ENCODE measurements at regions not wholly inside any gene's neighbourhood (a gene's known extent, or its start where the extent isn't known, plus 50 kb on each side); places are given as distances from the start of the nearest gene placed in this dataset.

DNA sequence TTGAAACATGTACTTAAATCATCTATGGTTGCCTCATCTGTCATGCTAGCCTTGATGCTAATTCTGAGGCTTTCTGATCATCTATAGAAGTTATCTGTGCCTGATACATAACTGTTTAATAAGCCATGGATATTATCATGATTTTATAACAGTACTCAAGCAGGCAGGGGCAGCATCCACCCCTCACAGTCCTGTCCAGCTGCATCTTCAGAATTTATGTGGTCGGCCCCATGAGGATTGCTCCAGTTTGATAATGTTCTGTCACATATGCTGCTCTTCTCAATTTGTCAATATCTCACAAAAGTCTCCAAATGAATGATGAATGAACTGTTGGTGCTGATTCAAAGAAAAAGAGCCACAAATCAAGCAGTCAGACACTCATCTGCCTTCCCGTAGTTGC is 335.1 kb upstream of the POM121L12 start:
- CTCF ChIA-PET, result no interaction called here
- POLR2A ChIA-PET, result no interaction called here
- no peak for ATAC-seq
- intact Hi-C loops (cut with micrococcal nuclease), result loop anchor here in 1 of 2 donors (10.0 kb wide), 1 partner anchor 64 kb away; no protein-coding TSS in a partner anchor
- no peak overlapping the region for H3K27ac ChIP-seq (ENCODE audit: low read depth, low read length)
- no peaks in the 10 kb centered on the region for H3K36me3 ChIP-seq (ENCODE audit: control insufficient read depth in 2 of 3, insufficient read depth in 3 of 3, low read length in 3 of 3)
- no peaks in the 10 kb centered on the region for H3K36me3 Mint-ChIP-seq
- no peaks in the 10 kb centered on the region for H3K27me3 ChIP-seq (ENCODE audit: control insufficient read depth in 2 of 2, insufficient read depth in 2 of 2, low read length in 2 of 2)
- H3K9me3 ChIP-seq (ENCODE audit: control insufficient read depth in 2 of 3, low read length in 3 of 3), result no peaks in the 10 kb centered on the region
- DNase-seq, result no peak
- H3K4me1 Mint-ChIP-seq, result no peaks in the 10 kb centered on the region
- peaks cover 1 to 30% (median 6%) of the 10 kb centered on the region in 11 donors for H3K9me3 Mint-ChIP-seq
- no peak overlapping the region for H3K27ac Mint-ChIP-seq
- no peak overlapping the region for H3K4me3 ChIP-seq (ENCODE audit: low read length)
- no peaks in the 10 kb centered on the region for H3K27me3 Mint-ChIP-seq
- no peak overlapping the region for H3K4me3 Mint-ChIP-seq
- H3K4me1 ChIP-seq (ENCODE audit: control insufficient read depth in 2 of 2, insufficient read depth in 2 of 2, low read length in 2 of 2), result no peaks in the 10 kb centered on the region

DNA sequence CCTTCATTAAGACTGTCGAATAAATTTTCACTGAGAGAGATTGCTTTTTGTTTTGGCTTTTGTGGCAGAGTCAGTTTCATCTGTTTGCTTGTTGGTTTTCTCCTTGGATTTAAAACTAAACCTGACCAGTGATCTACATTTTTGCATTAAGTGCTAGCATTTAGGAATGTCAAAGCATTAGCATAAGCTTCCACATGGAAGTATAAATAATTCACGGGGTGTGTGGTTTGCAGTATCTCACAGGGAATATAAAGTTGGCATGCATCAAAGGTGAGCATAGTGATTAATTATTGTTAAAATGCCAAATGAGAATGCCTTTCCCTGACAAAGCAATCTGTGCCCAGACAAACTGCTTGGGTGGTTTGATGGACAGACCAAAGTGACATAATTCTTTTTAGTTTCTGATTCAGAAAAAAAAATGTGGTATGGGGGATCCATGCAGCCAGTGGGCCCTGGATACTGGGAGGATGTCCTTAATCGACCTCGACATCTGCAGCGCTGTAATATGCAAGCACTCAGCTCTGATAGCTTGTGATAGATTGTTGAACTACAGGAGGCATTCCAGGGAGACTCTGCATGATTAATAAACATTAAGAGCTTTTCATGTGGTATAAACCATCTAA is 339.3 kb upstream of the POM121L12 start:
- Histone ChIP-seq H3K27ac (ENCODE audit: low read depth, low read length) (no peak overlapping the region), H3K9me3 (ENCODE audit: control insufficient read depth in 2 of 3, low read length in 3 of 3) (no peaks in the 10 kb centered on the region), H3K36me3 (ENCODE audit: control insufficient read depth in 2 of 3, insufficient read depth in 3 of 3, low read length in 3 of 3) (no peaks in the 10 kb centered on the region), H3K4me3 (ENCODE audit: low read length) (no peak overlapping the region), H3K4me1 (ENCODE audit: control insufficient read depth in 2 of 2, insufficient read depth in 2 of 2, low read length in 2 of 2) (no peaks in the 10 kb centered on the region), H3K27me3 (ENCODE audit: control insufficient read depth in 2 of 2, insufficient read depth in 2 of 2, low read length in 2 of 2) (no peaks in the 10 kb centered on the region)
- POLR2A ChIA-PET, result no interaction called here
- H3K27ac Mint-ChIP-seq, result no peak overlapping the region
- no peak for DNase-seq
- H3K36me3 Mint-ChIP-seq, result no peaks in the 10 kb centered on the region
- no peak overlapping the region for H3K4me3 Mint-ChIP-seq
- H3K9me3 Mint-ChIP-seq, result peaks cover 0 to 20% (median 4%) of the 10 kb centered on the region in 11 donors
- H3K27me3 Mint-ChIP-seq, result no peaks in the 10 kb centered on the region
- H3K4me1 Mint-ChIP-seq, result no peaks in the 10 kb centered on the region
- CTCF ChIA-PET, result interaction anchor here (0.5 kb wide), 1 partner anchor 117 kb away, joined by 3 read pairs; no protein-coding TSS in a partner anchor
- intact Hi-C loops (cut with micrococcal nuclease), result no loop called here
- no peak for ATAC-seq

DNA sequence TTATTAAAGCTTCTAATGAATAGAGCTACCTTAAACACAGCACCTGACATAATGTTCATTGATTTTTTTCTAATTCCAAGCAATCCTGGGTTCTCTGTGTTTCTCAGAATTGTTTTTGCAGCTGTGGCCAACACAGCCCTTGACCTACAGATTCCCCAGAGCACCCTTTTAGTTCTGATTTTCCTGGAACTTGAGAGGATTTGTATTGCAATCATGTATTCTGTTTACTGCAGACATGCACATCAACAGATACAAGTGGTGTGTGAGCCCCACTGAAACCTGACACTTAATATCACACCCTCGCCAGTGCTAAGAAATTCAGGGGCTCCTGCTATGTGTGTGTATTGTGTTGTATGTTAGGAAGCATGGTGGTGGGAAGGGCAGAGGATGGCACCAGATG is 344.2 kb upstream of the POM121L12 start:
- CTCF ChIA-PET, result no interaction called here
- H3K27me3 Mint-ChIP-seq, result no peaks in the 10 kb centered on the region
- Histone ChIP-seq H3K27me3 (ENCODE audit: control insufficient read depth in 2 of 2, insufficient read depth in 2 of 2, low read length in 2 of 2) (no peaks in the 10 kb centered on the region), H3K4me3 (ENCODE audit: low read length) (no peak overlapping the region), H3K9me3 (ENCODE audit: control insufficient read depth in 2 of 3, low read length in 3 of 3) (no peaks in the 10 kb centered on the region), H3K4me1 (ENCODE audit: control insufficient read depth in 2 of 2, insufficient read depth in 2 of 2, low read length in 2 of 2) (no peaks in the 10 kb centered on the region), H3K36me3 (ENCODE audit: control insufficient read depth in 2 of 3, insufficient read depth in 3 of 3, low read length in 3 of 3) (no peaks in the 10 kb centered on the region), H3K27ac (ENCODE audit: low read depth, low read length) (no peak overlapping the region)
- no peak overlapping the region for H3K4me3 Mint-ChIP-seq
- POLR2A ChIA-PET, result no interaction called here
- intact Hi-C loops (cut with micrococcal nuclease), result no loop called here
- H3K4me1 Mint-ChIP-seq, result no peaks in the 10 kb centered on the region
- no peaks in the 10 kb centered on the region for H3K36me3 Mint-ChIP-seq
- ATAC-seq, result no peak
- DNase-seq, result no peak
- no peak overlapping the region for H3K27ac Mint-ChIP-seq
- H3K9me3 Mint-ChIP-seq, result peaks cover 0 to 21% (median 7%) of the 10 kb centered on the region in 11 donors

DNA sequence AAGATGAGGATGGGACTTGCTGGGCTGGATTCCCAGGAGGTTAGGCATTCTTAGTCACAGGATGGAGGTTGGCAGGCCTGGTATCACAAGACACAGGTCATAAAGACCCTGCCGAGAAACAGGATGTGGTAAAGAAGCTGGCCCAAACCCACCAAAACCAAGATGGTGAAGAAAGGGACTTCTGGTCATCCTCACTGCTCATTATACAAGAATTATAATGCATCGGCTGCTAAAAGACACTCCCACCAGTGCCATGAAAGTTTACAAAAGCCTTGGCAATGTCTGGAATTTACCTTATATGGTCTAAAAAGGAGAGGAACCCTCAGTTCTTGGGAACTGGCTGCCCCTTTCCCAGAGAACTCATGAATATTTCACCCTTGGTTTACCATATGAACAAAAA is 345.5 kb upstream of the POM121L12 start:
- Histone ChIP-seq H3K27ac (ENCODE audit: low read depth, low read length) (no peak overlapping the region), H3K9me3 (ENCODE audit: control insufficient read depth in 2 of 3, low read length in 3 of 3) (no peaks in the 10 kb centered on the region), H3K36me3 (ENCODE audit: control insufficient read depth in 2 of 3, insufficient read depth in 3 of 3, low read length in 3 of 3) (no peaks in the 10 kb centered on the region), H3K4me3 (ENCODE audit: low read length) (no peak overlapping the region), H3K4me1 (ENCODE audit: control insufficient read depth in 2 of 2, insufficient read depth in 2 of 2, low read length in 2 of 2) (no peaks in the 10 kb centered on the region), H3K27me3 (ENCODE audit: control insufficient read depth in 2 of 2, insufficient read depth in 2 of 2, low read length in 2 of 2) (no peaks in the 10 kb centered on the region)
- H3K27ac Mint-ChIP-seq, result no peak overlapping the region
- no peak for DNase-seq
- ChIA-PET CTCF (no interaction called here), POLR2A (no interaction called here)
- H3K9me3 Mint-ChIP-seq, result peaks cover 0 to 20% (median 7%) of the 10 kb centered on the region in 11 donors
- H3K4me1 Mint-ChIP-seq, result no peaks in the 10 kb centered on the region
- no peak overlapping the region for H3K4me3 Mint-ChIP-seq
- intact Hi-C loops (cut with micrococcal nuclease), result no loop called here
- no peak for ATAC-seq
- H3K36me3 Mint-ChIP-seq, result no peaks in the 10 kb centered on the region
- H3K27me3 Mint-ChIP-seq, result no peaks in the 10 kb centered on the region

DNA sequence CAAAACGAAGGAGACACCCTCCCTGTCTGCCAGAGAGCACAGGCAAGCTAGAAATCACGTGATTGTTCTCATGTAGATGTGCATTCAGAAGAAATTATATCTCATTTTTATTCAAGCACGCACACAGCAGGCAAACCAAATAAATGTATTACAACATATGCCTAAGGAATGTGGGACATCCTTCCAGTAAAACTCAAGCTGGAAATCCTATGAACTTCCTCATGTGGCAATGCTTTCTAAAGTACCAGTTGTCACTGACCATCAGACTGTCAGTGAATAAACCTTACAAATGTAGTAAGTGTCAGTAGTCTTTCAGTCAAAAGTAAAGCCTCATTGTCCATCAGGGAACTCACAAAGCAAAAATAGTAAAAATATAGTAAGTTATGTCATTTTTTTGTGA is 350.1 kb upstream of the POM121L12 start:
- peaks cover 0 to 4% (median 0%) of the 10 kb centered on the region in 3 experiments for H3K9me3 ChIP-seq (ENCODE audit: control insufficient read depth in 2 of 3, low read length in 3 of 3)
- H3K4me1 ChIP-seq (ENCODE audit: control insufficient read depth in 2 of 2, insufficient read depth in 2 of 2, low read length in 2 of 2), result no peaks in the 10 kb centered on the region
- Mint-ChIP-seq H3K27ac (no peak overlapping the region), H3K4me3 (no peak overlapping the region), H3K27me3 (no peaks in the 10 kb centered on the region), H3K36me3 (no peaks in the 10 kb centered on the region), H3K9me3 (peaks cover 0 to 17% (median 7%) of the 10 kb centered on the region in 11 donors), H3K4me1 (no peaks in the 10 kb centered on the region)
- H3K27ac ChIP-seq (ENCODE audit: low read depth, low read length), result no peak overlapping the region
- ATAC-seq (no peak), DNase-seq (no peak)
- intact Hi-C loops (cut with micrococcal nuclease), result no loop called here
- no peaks in the 10 kb centered on the region for H3K27me3 ChIP-seq (ENCODE audit: control insufficient read depth in 2 of 2, insufficient read depth in 2 of 2, low read length in 2 of 2)
- POLR2A ChIA-PET, result no interaction called here
- CTCF ChIA-PET, result no interaction called here
- no peaks in the 10 kb centered on the region for H3K36me3 ChIP-seq (ENCODE audit: control insufficient read depth in 2 of 3, insufficient read depth in 3 of 3, low read length in 3 of 3)
- H3K4me3 ChIP-seq (ENCODE audit: low read length), result no peak overlapping the region

- no peak overlapping the region for H3K4me3 Mint-ChIP-seq
- peaks cover 0 to 17% (median 9%) of the 10 kb centered on the region in 11 donors for H3K9me3 Mint-ChIP-seq
- H3K36me3 ChIP-seq (ENCODE audit: control insufficient read depth in 2 of 3, insufficient read depth in 3 of 3, low read length in 3 of 3), result no peaks in the 10 kb centered on the region
- DNase-seq, result no peak
- POLR2A ChIA-PET, result no interaction called here
- no peaks in the 10 kb centered on the region for H3K36me3 Mint-ChIP-seq
- H3K27ac ChIP-seq (ENCODE audit: low read depth, low read length), result no peak overlapping the region
- H3K27ac Mint-ChIP-seq, result no peak overlapping the region
- CTCF ChIA-PET, result no interaction called here
- H3K27me3 Mint-ChIP-seq, result no peaks in the 10 kb centered on the region
- no peaks in the 10 kb centered on the region for H3K4me1 Mint-ChIP-seq
- peaks cover 0 to 4% (median 0%) of the 10 kb centered on the region in 3 experiments for H3K9me3 ChIP-seq (ENCODE audit: control insufficient read depth in 2 of 3, low read length in 3 of 3)
- no peaks in the 10 kb centered on the region for H3K27me3 ChIP-seq (ENCODE audit: control insufficient read depth in 2 of 2, insufficient read depth in 2 of 2, low read length in 2 of 2)
- no peak for ATAC-seq
- no peaks in the 10 kb centered on the region for H3K4me1 ChIP-seq (ENCODE audit: control insufficient read depth in 2 of 2, insufficient read depth in 2 of 2, low read length in 2 of 2)
- intact Hi-C loops (cut with micrococcal nuclease), result no loop called here
- no peak overlapping the region for H3K4me3 ChIP-seq (ENCODE audit: low read length)
Observed at GRCh38 chr7:52684388-52684787, 351.0 kb upstream of the POM121L12 start.

DNA sequence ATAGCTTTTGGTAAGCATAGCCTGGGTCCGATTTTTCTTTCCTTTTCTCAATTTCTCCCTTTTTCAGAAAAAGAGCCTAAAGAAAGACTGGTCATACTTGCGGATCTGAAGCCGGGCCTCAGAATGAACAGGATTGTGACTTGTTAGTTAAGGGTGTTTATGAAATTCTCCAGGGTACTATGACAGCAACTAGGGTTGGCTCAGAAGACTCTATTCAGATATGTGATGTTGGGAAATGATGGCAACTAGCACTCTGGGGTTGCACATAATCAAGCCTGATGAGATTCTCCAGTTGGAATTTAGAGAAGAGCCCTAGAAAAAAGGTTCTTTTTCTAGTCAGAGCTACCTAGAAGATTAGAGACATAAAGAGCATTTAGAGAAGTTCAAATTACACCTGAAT is 352.4 kb upstream of the POM121L12 start:
- Mint-ChIP-seq H3K4me1 (no peaks in the 10 kb centered on the region), H3K36me3 (no peaks in the 10 kb centered on the region), H3K27ac (no peak overlapping the region), H3K4me3 (no peak overlapping the region), H3K27me3 (no peaks in the 10 kb centered on the region), H3K9me3 (peaks cover 0 to 15% (median 8%) of the 10 kb centered on the region in 11 donors)
- H3K27me3 ChIP-seq (ENCODE audit: control insufficient read depth in 2 of 2, insufficient read depth in 2 of 2, low read length in 2 of 2), result no peaks in the 10 kb centered on the region
- ATAC-seq, result no peak
- no peak for DNase-seq
- H3K27ac ChIP-seq (ENCODE audit: low read depth, low read length), result no peak overlapping the region
- H3K4me1 ChIP-seq (ENCODE audit: control insufficient read depth in 2 of 2, insufficient read depth in 2 of 2, low read length in 2 of 2), result no peaks in the 10 kb centered on the region
- intact Hi-C loops (cut with micrococcal nuclease), result no loop called here
- CTCF ChIA-PET, result no interaction called here
- no peak overlapping the region for H3K4me3 ChIP-seq (ENCODE audit: low read length)
- peaks cover 0 to 4% (median 0%) of the 10 kb centered on the region in 3 experiments for H3K9me3 ChIP-seq (ENCODE audit: control insufficient read depth in 2 of 3, low read length in 3 of 3)
- no peaks in the 10 kb centered on the region for H3K36me3 ChIP-seq (ENCODE audit: control insufficient read depth in 2 of 3, insufficient read depth in 3 of 3, low read length in 3 of 3)
- POLR2A ChIA-PET, result no interaction called here
